ENCODE measurements at regions not wholly inside any gene's neighbourhood (a gene's known extent, or its start where the extent isn't known, plus 50 kb on each side); places are given as distances from the start of the nearest gene placed in this dataset.

DNA sequence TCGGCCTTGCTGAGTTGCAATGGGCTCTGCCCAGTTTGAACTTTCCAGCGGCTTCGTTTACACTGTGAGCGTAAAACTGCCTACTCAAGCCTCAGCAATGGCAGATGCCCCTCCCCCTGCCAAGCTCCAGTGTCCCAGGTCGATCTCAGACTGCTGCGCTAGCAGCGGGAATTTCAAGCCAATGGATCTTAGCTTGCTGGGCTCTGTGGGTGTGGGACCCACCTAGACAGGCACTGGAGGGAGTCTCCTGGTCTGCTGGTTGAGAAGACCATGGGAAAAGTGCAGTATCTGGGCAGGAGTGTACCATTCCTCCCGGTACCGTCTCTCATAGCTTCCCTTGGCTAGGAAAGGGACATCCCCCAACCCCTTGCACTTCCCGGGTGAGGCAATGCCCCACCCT is 88.2 kb downstream of the KLHL28 start:
- Histone ChIP-seq H3K9me2 (ENCODE audit: insufficient read depth, low read length) (no peaks in the 10 kb centered on the region), H2AFZ (ENCODE audit: low read length) (no peak overlapping the region), H3K79me2 (ENCODE audit: insufficient read depth, low read depth, low read length) (no peaks in the 10 kb centered on the region), H3K4me1 (ENCODE audit: insufficient read depth, low read length, poor library complexity, severe bottlenecking) (no peaks in the 10 kb centered on the region), H3K36me3 (ENCODE audit: insufficient read depth, low read length) (no peaks in the 10 kb centered on the region), H3K27ac (ENCODE audit: low read depth, low read length, poor library complexity, severe bottlenecking) (no peak overlapping the region), H3K4me2 (ENCODE audit: low read length) (no peak overlapping the region), H4K20me1 (ENCODE audit: insufficient read depth, low read length) (no peaks in the 10 kb centered on the region), H3K9me3 (ENCODE audit: low read length) (no peaks in the 10 kb centered on the region), H3K4me3 (ENCODE audit: low read depth, low read length, poor library complexity, severe bottlenecking) (no peak overlapping the region)
- intact Hi-C loops (cut with micrococcal nuclease; ENCODE audit: unreplicated experiment), result no loop called here
- ChIA-PET CTCF (ENCODE audit: unreplicated experiment) (no interaction called here), POLR2A (no interaction called here)
- BruUV-seq (replicated peaks), result no TSS peak
- TF ChIP-seq CTCF (conservative IDR thresholded peaks at IDR 0.05; ENCODE audit: low read length) (no peak), EZH2phosphoT487 (IDR thresholded peaks at IDR 0.05; ENCODE audit: borderline replicate concordance, low read depth, low read length) (no peak)
- DNase-seq (ENCODE audit: low spot score), result no peak

DNA sequence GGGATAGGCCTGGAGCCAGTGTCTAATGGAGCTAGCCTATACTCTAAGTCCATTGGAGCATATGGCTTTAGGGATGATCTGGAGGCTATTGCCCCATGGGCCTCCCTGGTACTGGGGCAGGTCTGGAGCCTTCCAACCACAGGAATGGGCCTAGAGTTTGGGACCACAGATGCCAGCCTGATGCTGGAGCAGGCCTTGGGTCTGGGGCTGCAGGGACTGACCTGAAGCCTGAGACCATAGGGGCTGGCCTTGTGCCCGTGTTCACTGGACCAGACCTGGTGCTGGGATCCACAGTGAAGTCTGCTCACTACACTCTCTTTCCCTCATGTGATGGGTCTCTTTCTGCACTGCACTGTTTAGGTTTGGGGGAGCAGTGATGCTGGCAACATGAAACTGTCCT is 95.0 kb downstream of the KLHL28 start:
- TF ChIP-seq EZH2phosphoT487 (IDR thresholded peaks at IDR 0.05; ENCODE audit: borderline replicate concordance, low read depth, low read length) (no peak), CTCF (conservative IDR thresholded peaks at IDR 0.05; ENCODE audit: low read length) (no peak)
- no peak for DNase-seq (ENCODE audit: low spot score)
- ChIA-PET CTCF (ENCODE audit: unreplicated experiment) (no interaction called here), POLR2A (no interaction called here)
- no peaks in the 10 kb centered on the region for H3K9me2 ChIP-seq (ENCODE audit: insufficient read depth, low read length)
- no peaks in the 10 kb centered on the region for H3K79me2 ChIP-seq (ENCODE audit: insufficient read depth, low read depth, low read length)
- H3K4me2 ChIP-seq (ENCODE audit: low read length), result no peak overlapping the region
- H4K20me1 ChIP-seq (ENCODE audit: insufficient read depth, low read length), result no peaks in the 10 kb centered on the region
- intact Hi-C loops (cut with micrococcal nuclease; ENCODE audit: unreplicated experiment), result no loop called here
- no peaks in the 10 kb centered on the region for H3K9me3 ChIP-seq (ENCODE audit: low read length)
- H3K36me3 ChIP-seq (ENCODE audit: insufficient read depth, low read length), result no peaks in the 10 kb centered on the region
- H3K4me3 ChIP-seq (ENCODE audit: low read depth, low read length, poor library complexity, severe bottlenecking), result no peak overlapping the region
- H2AFZ ChIP-seq (ENCODE audit: low read length), result no peak overlapping the region
- no TSS peak for BruUV-seq (replicated peaks)
- H3K4me1 ChIP-seq (ENCODE audit: insufficient read depth, low read length, poor library complexity, severe bottlenecking), result no peaks in the 10 kb centered on the region
- H3K27ac ChIP-seq (ENCODE audit: low read depth, low read length, poor library complexity, severe bottlenecking), result no peak overlapping the region

GRCh38 chr14:44866322-44866721 is 95.4 kb downstream of the KLHL28 start:
- Histone ChIP-seq H3K4me3 (ENCODE audit: low read depth, low read length, poor library complexity, severe bottlenecking) (no peak overlapping the region), H3K4me1 (ENCODE audit: insufficient read depth, low read length, poor library complexity, severe bottlenecking) (no peaks in the 10 kb centered on the region)
- POLR2A ChIA-PET, result no interaction called here

More at GRCh38 chr14:44866322-44866721, 95.4 kb downstream of the KLHL28 start:
- intact Hi-C loops (cut with micrococcal nuclease; ENCODE audit: unreplicated experiment), result no loop called here
- Histone ChIP-seq H4K20me1 (ENCODE audit: insufficient read depth, low read length) (no peaks in the 10 kb centered on the region), H3K4me2 (ENCODE audit: low read length) (no peak overlapping the region), H3K9me2 (ENCODE audit: insufficient read depth, low read length) (no peaks in the 10 kb centered on the region), H3K36me3 (ENCODE audit: insufficient read depth, low read length) (no peaks in the 10 kb centered on the region), H3K9me3 (ENCODE audit: low read length) (no peaks in the 10 kb centered on the region), H3K27ac (ENCODE audit: low read depth, low read length, poor library complexity, severe bottlenecking) (no peak overlapping the region), H2AFZ (ENCODE audit: low read length) (no peak overlapping the region), H3K79me2 (ENCODE audit: insufficient read depth, low read depth, low read length) (no peaks in the 10 kb centered on the region)
- BruUV-seq (replicated peaks), result no TSS peak
- DNase-seq (ENCODE audit: low spot score), result no peak
- CTCF ChIA-PET (ENCODE audit: unreplicated experiment), result no interaction called here
- TF ChIP-seq CTCF (conservative IDR thresholded peaks at IDR 0.05; ENCODE audit: low read length) (no peak), EZH2phosphoT487 (IDR thresholded peaks at IDR 0.05; ENCODE audit: borderline replicate concordance, low read depth, low read length) (no peak)

Data from OCI-LY7 (cell line).